NT2/D1 (cell line): ENCODE measurements at regions not wholly inside any gene's neighbourhood (a gene's known extent, or its start where the extent isn't known, plus 50 kb on each side); places are given as distances from the start of the nearest gene placed in this dataset.

ENCODE experiments used
- SUZ12 ChIP-seq: IDR thresholded peaks from 2 replicates; pipeline ENCODE4 v1.6.1; 2011; ENCODE audit not compliant: insufficient read length, insufficient read depth; ENCODE audit errors: extremely low read depth
- YY1 ChIP-seq: IDR thresholded peaks from 2 replicates; pipeline ENCODE4 v1.6.1; 2011; ENCODE audit not compliant: insufficient read length, insufficient read depth
- ZNF274 ChIP-seq: IDR thresholded peaks from 2 replicates; pipeline ENCODE4 v1.6.1; 2011; ENCODE audit warnings: mild to moderate bottlenecking, low read depth, low read length

- no peak for TF ChIP-seq ZNF274
- no peak for TF ChIP-seq YY1
- TF ChIP-seq SUZ12, result no peak
Observed at GRCh38 chr2:138307099-138307498, 194.5 kb upstream of the SPOPL start.
